DND-41 (cell line): ENCODE measurements at regions not wholly inside any gene's neighbourhood (a gene's known extent, or its start where the extent isn't known, plus 50 kb on each side); places are given as distances from the start of the nearest gene placed in this dataset.
"Not testable (repeated sequence)": the region's sequence is repeated elsewhere in the genome, so short reads cannot be mapped to it uniquely, and the experiment has no call there.

Source experiments
- ATAC-seq: fragments of 200-7000 bp; cut with Tn5 transposase; 3 replicates; pipeline ENCODE4 v1.9.1; 2021; ENCODE audit warnings: low read depth; ENCODE audit not compliant: insufficient read depth
- DNase-seq: peaks from one replicate; pipeline ENCODE4 v3.0.0-alpha.2; 2020
- H2AFZ ChIP-seq: 2 replicates; pipeline ENCODE4 v1.6.0; 2012; ENCODE audit warnings: low read depth, low read length
- H3K27ac ChIP-seq: 2 replicates; pipeline ENCODE4 v1.5.1; 2012; ENCODE audit warnings: low read length, inconsistent platforms
- H3K27me3 ChIP-seq: fragments of 200-600 bp; sonication (generic); 2 replicates; pipeline ENCODE4 v1.6.0; 2012; ENCODE audit warnings: low read length, mild to moderate bottlenecking, inconsistent platforms; ENCODE audit not compliant: insufficient read depth, poor library complexity
- H3K36me3 ChIP-seq: 2 replicates; pipeline ENCODE4 v1.5.1; 2012; ENCODE audit warnings: low read length, inconsistent platforms; ENCODE audit not compliant: insufficient read depth
- H3K4me1 ChIP-seq: 2 replicates; pipeline ENCODE4 v1.5.1; 2012; ENCODE audit warnings: mild to moderate bottlenecking, low read length; ENCODE audit not compliant: insufficient read depth
- H3K4me2 ChIP-seq: 2 replicates; pipeline ENCODE4 v1.6.0; 2012; ENCODE audit warnings: mild to moderate bottlenecking, moderate library complexity, low read length, inconsistent platforms; ENCODE audit not compliant: insufficient read depth
- H3K4me3 ChIP-seq, 2 experiments: fragments of 200-600 bp in 1 of 2; shearing (Covaris generic) in 1 of 2; 2 replicates each; pipeline ENCODE4 v1.5.1; 2012 to 2016; ENCODE audit warnings: inconsistent platforms in 2 of 2, low read length in 2 of 2, mild to moderate bottlenecking in 2 of 2, low read depth in 1 of 2, moderate library complexity in 1 of 2
- H3K79me2 ChIP-seq: 2 replicates; pipeline ENCODE4 v1.6.0; 2012; ENCODE audit warnings: low read length, inconsistent platforms; ENCODE audit not compliant: insufficient read depth
- H3K9ac ChIP-seq: 2 replicates; pipeline ENCODE4 v1.6.0; 2012; ENCODE audit warnings: low read depth, mild to moderate bottlenecking, inconsistent platforms, low read length, moderate library complexity
- H3K9me3 ChIP-seq: 2 replicates; pipeline ENCODE4 v1.5.1; 2012; ENCODE audit warnings: low read length, moderate library complexity, mild to moderate bottlenecking, inconsistent platforms; ENCODE audit not compliant: insufficient read depth, severe bottlenecking
- H4K20me1 ChIP-seq: 2 replicates; pipeline ENCODE4 v1.6.0; 2012; ENCODE audit warnings: low read length; ENCODE audit not compliant: insufficient read depth
- CTCF ChIP-seq: IDR thresholded peaks from 2 replicates; pipeline ENCODE4 v1.5.1; 2012; ENCODE audit warnings: borderline replicate concordance, low read length, moderate library complexity, mild to moderate bottlenecking; ENCODE audit not compliant: poor library complexity, severe bottlenecking; ENCODE audit errors: extremely low read depth

- H3K9me3 ChIP-seq, ATAC-seq, H3K36me3 ChIP-seq, H3K4me3 ChIP-seq, H2AFZ ChIP-seq, H4K20me1 ChIP-seq, DNase-seq, H3K9ac ChIP-seq, H3K27ac ChIP-seq, H3K79me2 ChIP-seq, H3K27me3 ChIP-seq: not testable (repeated sequence)
- peak overlapping the region; percentile 70 for H3K4me2 ChIP-seq
- H3K4me1 ChIP-seq: peaks cover 14% of the 10 kb centered on the region
Observed at GRCh38 chr3:75433295-75433694, 230.8 kb upstream of the FRG2C start.

- peak overlapping the region; percentile 83 for H2AFZ ChIP-seq
Observed at GRCh38 chr3:75434276-75434912, 229.7 kb upstream of the FRG2C start.

GRCh38 chr3:75434913-75435793 is 229.0 kb upstream of the FRG2C start:
- not testable (repeated sequence) for H3K9me3 ChIP-seq
- peak; percentile 100 for ATAC-seq

More at GRCh38 chr3:75434276-75434912, 229.7 kb upstream of the FRG2C start:
- Histone ChIP-seq H3K4me2 (peak overlapping the region; percentile 70), H3K9ac (peak overlapping the region; percentile 63), H3K4me3 (peak overlapping the region; percentile 41 to 63; a peak in 3 of 4 replicates), H3K27ac (peak overlapping the region; percentile 64), H3K4me1 (peaks cover 14% of the 10 kb centered on the region)
- H3K79me2 ChIP-seq, H4K20me1 ChIP-seq, H3K36me3 ChIP-seq, H3K9me3 ChIP-seq, H3K27me3 ChIP-seq, ATAC-seq: not testable (repeated sequence)
- DNase-seq: peak; percentile 67
- peak; percentile 16 for TF ChIP-seq CTCF

GRCh38 chr3:75435794-75436400 is 228.2 kb upstream of the FRG2C start:
- H3K27ac ChIP-seq: peak overlapping the region; percentile 44
- peaks cover 14% of the 10 kb centered on the region for H3K4me1 ChIP-seq
- H2AFZ ChIP-seq: peak overlapping the region; percentile 77
- ATAC-seq, H4K20me1 ChIP-seq, DNase-seq, H3K9me3 ChIP-seq, H3K36me3 ChIP-seq, H3K27me3 ChIP-seq, H3K79me2 ChIP-seq: not testable (repeated sequence)
- H3K4me2 ChIP-seq: peak overlapping the region; percentile 70
- peak overlapping the region; percentile 25 to 63; a peak in 3 of 4 replicates for H3K4me3 ChIP-seq
- peak overlapping the region; percentile 63 for H3K9ac ChIP-seq

More at GRCh38 chr3:75434913-75435793, 229.0 kb upstream of the FRG2C start:
- peak overlapping the region; percentile 63 for H3K9ac ChIP-seq
- DNase-seq: peak; percentile 97
- H2AFZ ChIP-seq: peak overlapping the region; percentile 83
- H3K4me1 ChIP-seq: peaks cover 14% of the 10 kb centered on the region
- H3K27me3 ChIP-seq, H4K20me1 ChIP-seq, H3K79me2 ChIP-seq, H3K36me3 ChIP-seq: not testable (repeated sequence)
- H3K27ac ChIP-seq: peak overlapping the region; percentile 76
- H3K4me3 ChIP-seq: peak overlapping the region; percentile 41 to 63; a peak in 3 of 4 replicates
- peak overlapping the region; percentile 70 for H3K4me2 ChIP-seq

GRCh38 chr3:75440986-75441385 is 223.1 kb upstream of the FRG2C start:
- H3K36me3 ChIP-seq, H3K79me2 ChIP-seq, H3K4me1 ChIP-seq, H3K27ac ChIP-seq, H2AFZ ChIP-seq, DNase-seq, H3K9ac ChIP-seq, H3K4me2 ChIP-seq, H4K20me1 ChIP-seq, H3K27me3 ChIP-seq, ATAC-seq, H3K4me3 ChIP-seq, H3K9me3 ChIP-seq: not testable (repeated sequence)

- not testable (repeated sequence) for H3K27ac ChIP-seq, H3K79me2 ChIP-seq, H3K4me2 ChIP-seq, ATAC-seq, H4K20me1 ChIP-seq, H3K27me3 ChIP-seq, H3K9me3 ChIP-seq, DNase-seq, H3K4me1 ChIP-seq, H3K9ac ChIP-seq, H3K4me3 ChIP-seq, H2AFZ ChIP-seq, H3K36me3 ChIP-seq
Observed at GRCh38 chr3:75444634-75445033, 219.5 kb upstream of the FRG2C start.

- not testable (repeated sequence) for H4K20me1 ChIP-seq, H3K4me1 ChIP-seq, H3K4me3 ChIP-seq, H3K4me2 ChIP-seq, H2AFZ ChIP-seq, H3K9ac ChIP-seq, H3K9me3 ChIP-seq, DNase-seq, H3K36me3 ChIP-seq, ATAC-seq, H3K79me2 ChIP-seq, H3K27ac ChIP-seq, H3K27me3 ChIP-seq
Observed at GRCh38 chr3:75445234-75445633, 218.9 kb upstream of the FRG2C start.
